DOHH2 (cell line): ENCODE measurements at regions not wholly inside any gene's neighbourhood (a gene's known extent, or its start where the extent isn't known, plus 50 kb on each side); places are given as distances from the start of the nearest gene placed in this dataset.

Experiments
- H3F3A ChIP-seq: fragments of 200-600 bp; sonication (generic), shearing (Covaris generic); 2 replicates; pipeline ENCODE4 v1.6.0; 2016; ENCODE audit warnings: antibody characterized with exemption, mild to moderate bottlenecking; ENCODE audit not compliant: control insufficient read depth, insufficient read depth
- H3K27ac ChIP-seq: fragments of 200-600 bp; sonication (generic); 2 replicates; pipeline ENCODE4 v1.5.1; 2014; ENCODE audit warnings: low read depth, mild to moderate bottlenecking, low read length, moderate library complexity
- H3K27me3 ChIP-seq: fragments of 200-600 bp; sonication (generic); 2 replicates; pipeline ENCODE4 v1.6.1; 2014; ENCODE audit warnings: mild to moderate bottlenecking, low read length, mixed read lengths; ENCODE audit not compliant: control insufficient read depth
- H3K36me3 ChIP-seq: fragments of 200-600 bp; sonication (generic); 2 replicates; pipeline ENCODE4 v1.6.1; 2014; ENCODE audit warnings: mild to moderate bottlenecking, low read length, moderate library complexity, mixed read lengths; ENCODE audit not compliant: control insufficient read depth
- H3K4me1 ChIP-seq: fragments of 200-600 bp; sonication (generic); 2 replicates; pipeline ENCODE4 v1.6.1; 2014; ENCODE audit warnings: mild to moderate bottlenecking, low read length, mixed read lengths; ENCODE audit not compliant: control insufficient read depth
- H3K4me2 ChIP-seq: fragments of 200-600 bp; sonication (generic); 2 replicates; pipeline ENCODE4 v1.6.0; 2014; ENCODE audit warnings: mild to moderate bottlenecking, low read length, moderate library complexity
- H3K4me3 ChIP-seq: fragments of 200-600 bp; sonication (generic); 2 replicates; pipeline ENCODE4 v1.5.1; 2014; ENCODE audit warnings: mild to moderate bottlenecking, low read length, mixed read lengths
- H3K79me2 ChIP-seq: fragments of 200-600 bp; sonication (generic); 2 replicates; pipeline ENCODE4 v1.6.1; 2014; ENCODE audit warnings: mild to moderate bottlenecking, low read length, mixed read lengths; ENCODE audit not compliant: control insufficient read depth
- H3K9me2 ChIP-seq: fragments of 200-600 bp; sonication (generic); replicated peaks from 2 replicates; pipeline ENCODE4 v1.6.1; 2014; ENCODE audit warnings: mild to moderate bottlenecking, low read length, mixed read lengths; ENCODE audit not compliant: control insufficient read depth
- H3K9me3 ChIP-seq: fragments of 200-600 bp; sonication (generic); 2 replicates; pipeline ENCODE4 v1.6.1; 2014; ENCODE audit warnings: antibody characterized with exemption, low read length, mixed read lengths; ENCODE audit not compliant: control insufficient read depth, insufficient read depth
- H4K20me1 ChIP-seq: fragments of 200-600 bp; sonication (generic); 2 replicates; pipeline ENCODE4 v1.6.0; 2014; ENCODE audit warnings: low read depth, mild to moderate bottlenecking, antibody characterized with exemption, low read length, moderate library complexity; ENCODE audit not compliant: control insufficient read depth, insufficient read depth
- EZH2phosphoT487 ChIP-seq: fragments of 200-600 bp; sonication (generic); IDR thresholded peaks from 2 replicates; pipeline ENCODE4 v1.6.1; 2017; ENCODE audit warnings: borderline replicate concordance, mild to moderate bottlenecking, antibody characterized with exemption, low read length, moderate library complexity, mixed read lengths
- TF ChIP-seq, protein P1 (sequence below): fragments of 200-600 bp; sonication (generic); IDR thresholded peaks from one replicate; pipeline ENCODE4 v1.5.1; 2014; ENCODE audit warnings: antibody characterized with exemption, mild to moderate bottlenecking, low read depth, low read length; ENCODE audit not compliant: poor library complexity, severe bottlenecking

DNA sequence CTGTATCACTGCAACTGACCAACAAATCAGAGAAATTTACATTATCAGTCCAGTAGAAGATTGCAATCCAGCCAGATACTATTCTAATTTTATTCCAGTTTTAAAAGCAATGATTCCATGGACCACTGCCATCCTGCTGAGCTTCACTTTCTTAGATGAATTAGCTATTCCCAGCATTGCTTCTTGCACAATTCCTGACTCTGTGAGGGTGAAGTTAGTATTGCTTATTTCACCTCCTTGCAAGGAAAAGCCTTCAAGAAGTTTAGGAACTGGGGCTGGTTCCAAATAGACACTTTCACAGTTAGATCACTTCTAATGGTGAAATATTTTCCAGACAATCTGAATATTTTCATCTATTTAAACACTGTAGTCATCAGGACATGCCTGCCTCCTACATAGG, 338.6 kb upstream of the TNC start:
- H3K9me3 ChIP-seq: no peaks in the 10 kb centered on the region
- H3K79me2 ChIP-seq: no peaks in the 10 kb centered on the region
- H4K20me1 ChIP-seq: no peaks in the 10 kb centered on the region
- H3K4me1 ChIP-seq: no peaks in the 10 kb centered on the region
- H3K4me2 ChIP-seq: no peak overlapping the region
- TF ChIP-seq, protein P1, sequence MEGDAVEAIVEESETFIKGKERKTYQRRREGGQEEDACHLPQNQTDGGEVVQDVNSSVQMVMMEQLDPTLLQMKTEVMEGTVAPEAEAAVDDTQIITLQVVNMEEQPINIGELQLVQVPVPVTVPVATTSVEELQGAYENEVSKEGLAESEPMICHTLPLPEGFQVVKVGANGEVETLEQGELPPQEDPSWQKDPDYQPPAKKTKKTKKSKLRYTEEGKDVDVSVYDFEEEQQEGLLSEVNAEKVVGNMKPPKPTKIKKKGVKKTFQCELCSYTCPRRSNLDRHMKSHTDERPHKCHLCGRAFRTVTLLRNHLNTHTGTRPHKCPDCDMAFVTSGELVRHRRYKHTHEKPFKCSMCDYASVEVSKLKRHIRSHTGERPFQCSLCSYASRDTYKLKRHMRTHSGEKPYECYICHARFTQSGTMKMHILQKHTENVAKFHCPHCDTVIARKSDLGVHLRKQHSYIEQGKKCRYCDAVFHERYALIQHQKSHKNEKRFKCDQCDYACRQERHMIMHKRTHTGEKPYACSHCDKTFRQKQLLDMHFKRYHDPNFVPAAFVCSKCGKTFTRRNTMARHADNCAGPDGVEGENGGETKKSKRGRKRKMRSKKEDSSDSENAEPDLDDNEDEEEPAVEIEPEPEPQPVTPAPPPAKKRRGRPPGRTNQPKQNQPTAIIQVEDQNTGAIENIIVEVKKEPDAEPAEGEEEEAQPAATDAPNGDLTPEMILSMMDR: no peak
- TF ChIP-seq EZH2phosphoT487: no peak
- no peaks in the 10 kb centered on the region for H3K9me2 ChIP-seq
- H3K27me3 ChIP-seq: no peaks in the 10 kb centered on the region
- no peaks in the 10 kb centered on the region for H3F3A ChIP-seq
- no peaks in the 10 kb centered on the region for H3K36me3 ChIP-seq
- H3K27ac ChIP-seq: no peak overlapping the region
- no peak overlapping the region for H3K4me3 ChIP-seq

DNA sequence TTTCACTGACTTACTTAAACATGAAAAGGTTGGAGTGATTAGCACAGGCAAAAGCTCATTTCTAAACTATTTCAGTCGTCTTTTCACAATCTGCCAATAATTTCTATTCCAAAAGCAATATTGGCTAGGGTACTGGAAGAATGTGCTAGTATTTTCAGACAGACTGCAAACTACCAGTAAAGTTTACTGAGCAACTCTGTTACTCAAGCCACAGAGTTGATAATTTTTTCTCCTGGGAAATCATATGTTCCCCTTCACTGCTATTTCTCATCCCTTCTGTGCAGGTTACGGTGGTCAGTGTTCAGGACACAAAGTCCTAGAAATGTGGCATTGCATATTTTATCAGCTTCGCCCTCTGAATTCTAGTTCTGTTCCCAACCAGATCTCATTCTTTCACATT, 343.3 kb upstream of the TNC start:
- Histone ChIP-seq H4K20me1 (no peaks in the 10 kb centered on the region), H3K4me1 (no peaks in the 10 kb centered on the region), H3K4me2 (no peak overlapping the region), H3K36me3 (no peaks in the 10 kb centered on the region), H3K4me3 (no peak overlapping the region), H3K9me2 (no peaks in the 10 kb centered on the region), H3K27ac (no peak overlapping the region), H3K9me3 (no peaks in the 10 kb centered on the region), H3K27me3 (no peaks in the 10 kb centered on the region; the same call in 1 of the 2 replicates), H3K79me2 (no peaks in the 10 kb centered on the region), H3F3A (no peaks in the 10 kb centered on the region)
- TF ChIP-seq, protein P1: no peak
- TF ChIP-seq EZH2phosphoT487: no peak

DNA sequence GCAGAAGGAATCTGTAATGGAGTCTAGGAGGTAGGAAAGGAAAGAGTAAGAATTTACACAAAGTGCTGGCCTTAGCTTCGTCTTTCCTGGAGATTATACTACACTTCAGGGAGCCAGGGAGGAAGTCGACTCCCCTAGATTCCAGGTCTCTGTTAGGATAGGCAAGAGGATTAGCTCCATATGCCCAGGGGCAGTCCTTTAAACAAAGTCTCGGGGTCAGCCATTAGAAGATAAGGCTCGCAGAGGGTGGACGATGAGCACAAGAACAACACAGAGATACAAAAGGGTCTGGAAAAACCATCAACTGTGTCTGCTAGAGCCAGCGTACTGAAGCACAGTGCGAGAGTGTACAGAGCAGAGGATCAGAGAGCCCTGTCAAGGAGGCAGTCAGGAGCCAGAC, 344.7 kb upstream of the TNC start:
- Histone ChIP-seq H3K4me3 (no peak overlapping the region), H3K27me3 (no peaks in the 10 kb centered on the region; the same call in 1 of the 2 replicates), H3F3A (no peaks in the 10 kb centered on the region), H3K9me2 (no peaks in the 10 kb centered on the region), H3K9me3 (no peaks in the 10 kb centered on the region), H3K27ac (no peak overlapping the region), H4K20me1 (no peaks in the 10 kb centered on the region), H3K4me2 (no peak overlapping the region), H3K36me3 (no peaks in the 10 kb centered on the region), H3K4me1 (no peaks in the 10 kb centered on the region), H3K79me2 (no peaks in the 10 kb centered on the region)
- TF ChIP-seq, protein P1: no peak
- no peak for TF ChIP-seq EZH2phosphoT487

GRCh38 chr9:115466756-115467155, 348.8 kb upstream of the TNC start:
- Histone ChIP-seq H3K4me2 (no peak overlapping the region), H3K4me1 (no peaks in the 10 kb centered on the region), H3K9me3 (no peaks in the 10 kb centered on the region), H3K4me3 (no peak overlapping the region), H3K36me3 (no peaks in the 10 kb centered on the region), H3K27ac (no peak overlapping the region), H3K79me2 (no peaks in the 10 kb centered on the region), H3F3A (no peaks in the 10 kb centered on the region), H3K27me3 (no peaks in the 10 kb centered on the region; the same call in 1 of the 2 replicates), H3K9me2 (no peaks in the 10 kb centered on the region), H4K20me1 (no peaks in the 10 kb centered on the region)
- no peak for TF ChIP-seq EZH2phosphoT487
- TF ChIP-seq, protein P1: no peak
